HG03097 (cell line): ENCODE measurements at regions not wholly inside any gene's neighbourhood (a gene's known extent, or its start where the extent isn't known, plus 50 kb on each side); places are given as distances from the start of the nearest gene placed in this dataset.

ENCODE experiments used
- ATAC-seq: cut with Tn5 transposase; IDR thresholded peaks from one replicate; pipeline ENCODE4 v1.9.1; 2021; ENCODE audit not compliant: unreplicated experiment, low FRiP score

- no peak for ATAC-seq
These were observed 91.9 kb upstream of the SOX6 start for GRCh38 chr11:16448123-16448717.

- ATAC-seq: no peak
These were observed 85.1 kb upstream of the SOX6 start for GRCh38 chr11:16441461-16441860.

- ATAC-seq: no peak
These were observed 83.8 kb upstream of the SOX6 start for GRCh38 chr11:16440136-16440535.

- no peak for ATAC-seq
These were observed 77.7 kb upstream of the SOX6 start for GRCh38 chr11:16434036-16434435.

GRCh38 chr11:16430674-16431073, 74.3 kb upstream of the SOX6 start:
- no peak for ATAC-seq

- ATAC-seq: no peak
These were observed 65.5 kb upstream of the SOX6 start for GRCh38 chr11:16421826-16422225.

GRCh38 chr11:16418428-16419097, 62.2 kb upstream of the SOX6 start:
- no peak for ATAC-seq

- no peak for ATAC-seq
These were observed 56.3 kb upstream of the SOX6 start for GRCh38 chr11:16412525-16413172.

- no peak for ATAC-seq
These were observed 54.1 kb upstream of the SOX6 start for GRCh38 chr11:16410479-16410878.

GRCh38 chr11:16408619-16409018, 52.3 kb upstream of the SOX6 start:
- ATAC-seq: no peak

- ATAC-seq: no peak
These were observed 49.9 kb upstream of the SOX6 start for GRCh38 chr11:16406226-16406625.
